Tibial nerve (tissue), 4 donors: ENCODE measurements at regions not wholly inside any gene's neighbourhood (a gene's known extent, or its start where the extent isn't known, plus 50 kb on each side); places are given as distances from the start of the nearest gene placed in this dataset.
"Not testable (repeated sequence)": the region's sequence is repeated elsewhere in the genome, so short reads cannot be mapped to it uniquely, and the experiment has no call there.

Source experiments
- DNase-seq, 2 donors: peaks; one replicate each; pipeline ENCODE4 v3.0.0-alpha.2; 2019; ENCODE audit warnings: low spot score in 2 of 2
- H3K27ac ChIP-seq, 4 donors: fragments of 200-600 bp; sonication (generic) in 3 of 4; one replicate each; pipeline ENCODE4 v1.5.1; 2017 to 2019; ENCODE audit warnings: mild to moderate bottlenecking in 1 of 4
- H3K27me3 ChIP-seq, 2 donors: fragments of 200-600 bp; sonication (generic) in 1 of 2; one replicate each; pipeline versions ENCODE4 v1.5.1 to v1.6.0; 2017 to 2019
- H3K36me3 ChIP-seq, 3 donors: fragments of 200-600 bp; sonication (generic); one replicate each; pipeline ENCODE4 v1.5.1; 2018 to 2019
- H3K4me1 ChIP-seq, 4 donors: fragments of 200-600 bp; sonication (generic) in 3 of 4; one replicate each; pipeline ENCODE4 v1.5.1; 2017 to 2019
- H3K4me3 ChIP-seq, 4 donors: fragments of 200-600 bp; sonication (generic) in 3 of 4; one replicate each; pipeline ENCODE4 v1.5.1; 2017 to 2019; ENCODE audit warnings: mild to moderate bottlenecking in 1 of 4, moderate library complexity in 1 of 4
- H3K9me3 ChIP-seq, 4 donors: fragments of 200-600 bp; sonication (generic) in 3 of 4; one replicate each; pipeline ENCODE4 v1.5.1; 2017 to 2019
- EP300 ChIP-seq, 2 donors: sonication (generic); formaldehyde crosslinking; IDR thresholded peaks; one replicate each; pipeline ENCODE4 v1.6.1; 2017; ENCODE audit warnings: antibody characterized with exemption in 2 of 2, mild to moderate bottlenecking in 1 of 2
- POLR2A ChIP-seq, 2 donors: fragments of 450-650 bp; IDR thresholded peaks; one replicate each; pipeline ENCODE4 v1.6.1; 2017; ENCODE audit warnings: antibody characterized with exemption in 2 of 2, mild to moderate bottlenecking in 2 of 2, moderate library complexity in 2 of 2
- WGBS, 2 donors: methylation state at CpG; one replicate each; pipeline ENCODE4 v1.1.5; 2018; 5-methylcytosine and 5-hydroxymethylcytosine counted together
- TF ChIP-seq, protein P1 (sequence below), 5 experiments: fragments of 200-600 bp in 3 of 5; fragments of 450-650 bp in 2 of 5; sonication (generic) in 3 of 5; IDR thresholded peaks; one replicate each; pipeline ENCODE4 v1.5.1; 2016 to 2019; ENCODE audit warnings: antibody characterized with exemption in 5 of 5, mild to moderate bottlenecking in 3 of 5, moderate library complexity in 2 of 5

- no peak for DNase-seq
- WGBS, 2 donors: 58 to 76% methylated on average over 55 of the region's 79 CpGs
- peaks cover 0 to 61% (median 0%) of the 10 kb centered on the region in 4 donors for H3K9me3 ChIP-seq
Measured at GRCh38 chr19:22517496-22518411, 95.6 kb upstream of the ZNF98 start.

DNA sequence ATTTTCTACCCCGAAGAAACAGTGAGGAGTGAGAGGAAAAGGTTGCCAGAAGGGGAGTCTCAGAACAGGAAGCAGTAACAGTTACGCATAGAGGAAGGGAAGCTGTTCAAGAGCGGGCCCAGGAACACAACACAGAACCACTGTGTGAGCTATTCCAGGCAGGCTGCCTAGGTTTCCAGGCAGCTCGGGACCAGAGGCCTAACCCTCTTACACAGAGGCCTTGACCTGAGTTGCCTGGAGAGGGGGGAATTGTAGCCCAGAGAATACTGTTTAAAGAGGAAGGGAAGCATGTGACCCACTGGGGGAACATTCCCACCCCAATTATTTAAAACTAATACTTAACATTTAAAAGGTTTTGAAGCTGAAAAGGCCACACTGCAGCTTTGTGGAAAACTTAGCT lies 93.3 kb upstream of the ZNF98 start:
- TF ChIP-seq, protein P1, sequence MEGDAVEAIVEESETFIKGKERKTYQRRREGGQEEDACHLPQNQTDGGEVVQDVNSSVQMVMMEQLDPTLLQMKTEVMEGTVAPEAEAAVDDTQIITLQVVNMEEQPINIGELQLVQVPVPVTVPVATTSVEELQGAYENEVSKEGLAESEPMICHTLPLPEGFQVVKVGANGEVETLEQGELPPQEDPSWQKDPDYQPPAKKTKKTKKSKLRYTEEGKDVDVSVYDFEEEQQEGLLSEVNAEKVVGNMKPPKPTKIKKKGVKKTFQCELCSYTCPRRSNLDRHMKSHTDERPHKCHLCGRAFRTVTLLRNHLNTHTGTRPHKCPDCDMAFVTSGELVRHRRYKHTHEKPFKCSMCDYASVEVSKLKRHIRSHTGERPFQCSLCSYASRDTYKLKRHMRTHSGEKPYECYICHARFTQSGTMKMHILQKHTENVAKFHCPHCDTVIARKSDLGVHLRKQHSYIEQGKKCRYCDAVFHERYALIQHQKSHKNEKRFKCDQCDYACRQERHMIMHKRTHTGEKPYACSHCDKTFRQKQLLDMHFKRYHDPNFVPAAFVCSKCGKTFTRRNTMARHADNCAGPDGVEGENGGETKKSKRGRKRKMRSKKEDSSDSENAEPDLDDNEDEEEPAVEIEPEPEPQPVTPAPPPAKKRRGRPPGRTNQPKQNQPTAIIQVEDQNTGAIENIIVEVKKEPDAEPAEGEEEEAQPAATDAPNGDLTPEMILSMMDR (IDR thresholded peaks at IDR 0.05): no peak
- DNase-seq: no peak
- 81 to 85% methylated on average over 4 of the region's 4 CpGs for WGBS, 2 donors

More at GRCh38 chr19:22517496-22518411, 95.6 kb upstream of the ZNF98 start:
- Histone ChIP-seq H3K4me3 (no peak overlapping the region), H3K27ac (no peak overlapping the region), H3K27me3 (no peaks in the 10 kb centered on the region), H3K4me1 (no peaks in the 10 kb centered on the region), H3K36me3 (no peaks in the 10 kb centered on the region)
- TF ChIP-seq POLR2A (IDR thresholded peaks at IDR 0.05) (no peak), EP300 (IDR thresholded peaks at IDR 0.05) (no peak)
- TF ChIP-seq, protein P1 (IDR thresholded peaks at IDR 0.05): no peak

DNA sequence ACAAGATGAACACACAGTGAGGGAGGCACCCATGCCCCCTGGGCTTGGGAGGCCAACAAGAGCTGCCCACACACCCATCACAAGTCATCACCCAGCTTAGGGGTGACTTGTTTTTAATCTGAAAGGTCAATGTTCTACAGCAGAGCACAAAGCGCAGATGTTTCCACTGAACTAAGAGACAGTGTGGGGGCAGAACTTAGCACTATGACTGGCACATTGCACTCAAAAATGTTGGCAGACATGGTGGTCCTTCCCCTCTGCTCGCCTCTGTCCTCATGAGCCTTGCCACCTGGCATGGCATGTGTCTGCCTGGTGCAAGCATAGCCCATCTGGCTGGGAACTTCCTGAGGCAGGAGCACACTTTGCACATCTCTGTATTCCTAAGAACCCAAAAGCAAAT lies 81.4 kb upstream of the ZNF98 start:
- no peaks in the 10 kb centered on the region for H3K4me1 ChIP-seq
- no peak overlapping the region for H3K4me3 ChIP-seq
- no peaks in the 10 kb centered on the region for H3K27me3 ChIP-seq
- DNase-seq: no peak
- no peaks in the 10 kb centered on the region for H3K36me3 ChIP-seq
- no peak overlapping the region for H3K27ac ChIP-seq
- peaks cover 0 to 65% (median under 1%) of the 10 kb centered on the region in 4 donors for H3K9me3 ChIP-seq
- 83 to 86% methylated on average over 2 of the region's 2 CpGs for WGBS, 2 donors
- TF ChIP-seq POLR2A (IDR thresholded peaks at IDR 0.05): no peak
- TF ChIP-seq, protein P1 (IDR thresholded peaks at IDR 0.05): no peak
- no peak for TF ChIP-seq EP300 (IDR thresholded peaks at IDR 0.05)

More for the DNA sequence above, 93.3 kb upstream of the ZNF98 start:
- Histone ChIP-seq H3K27me3 (no peaks in the 10 kb centered on the region), H3K9me3 (peaks cover 0 to 64% (median 0%) of the 10 kb centered on the region in 4 donors), H3K4me1 (no peaks in the 10 kb centered on the region), H3K4me3 (no peak overlapping the region), H3K27ac (no peak overlapping the region), H3K36me3 (no peaks in the 10 kb centered on the region)

DNA sequence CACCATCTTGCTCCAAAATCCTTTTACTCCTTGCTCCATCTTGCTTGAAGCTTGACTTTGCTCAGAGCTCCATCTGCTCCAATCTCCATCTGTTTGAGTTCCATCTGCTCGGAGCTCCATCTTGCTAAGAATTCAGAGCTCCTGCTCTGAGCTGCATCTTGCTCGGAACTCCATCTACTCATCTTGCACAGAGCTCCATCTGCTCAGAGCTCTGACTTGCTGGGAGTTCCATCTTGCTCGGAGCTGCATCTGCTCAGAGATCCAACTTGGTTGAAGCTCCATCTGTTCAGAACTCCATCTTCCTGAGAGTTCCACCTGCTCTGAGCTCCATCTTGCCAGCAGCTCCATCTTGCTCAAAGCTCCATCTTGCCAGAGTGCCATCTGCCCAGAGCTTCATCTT lies 80.6 kb upstream of the ZNF98 start:
- H3K27ac ChIP-seq: no peak overlapping the region
- no peak overlapping the region for H3K4me3 ChIP-seq
- 73 to 75% methylated on average over 3 of the region's 3 CpGs for WGBS, 2 donors
- no peaks in the 10 kb centered on the region for H3K36me3 ChIP-seq
- TF ChIP-seq, protein P1 (IDR thresholded peaks at IDR 0.05): no peak
- TF ChIP-seq EP300 (IDR thresholded peaks at IDR 0.05) (no peak), POLR2A (IDR thresholded peaks at IDR 0.05) (no peak)
- H3K27me3 ChIP-seq: no peaks in the 10 kb centered on the region
- peaks cover 0 to 66% (median 0%) of the 10 kb centered on the region in 4 donors for H3K9me3 ChIP-seq
- no peaks in the 10 kb centered on the region for H3K4me1 ChIP-seq
- no peak for DNase-seq

GRCh38 chr19:22498831-22499430 lies 76.8 kb upstream of the ZNF98 start:
- WGBS, 2 donors: 94% methylated on average over 23 to 25 of the region's 34 CpGs

More at GRCh38 chr19:22498831-22499430, 76.8 kb upstream of the ZNF98 start:
- not testable (repeated sequence) for H3K27ac ChIP-seq, H3K4me1 ChIP-seq, H3K27me3 ChIP-seq, H3K36me3 ChIP-seq, DNase-seq, H3K4me3 ChIP-seq
- H3K9me3 ChIP-seq: peaks cover 0 to 61% (median 0%) of the 10 kb centered on the region in 4 donors
